ENCODE measurements at regions not wholly inside any gene's neighbourhood (a gene's known extent, or its start where the extent isn't known, plus 50 kb on each side); places are given as distances from the start of the nearest gene placed in this dataset.

- DNase-seq = no peak
These were observed 171.3 kb downstream of the BCL11B start for GRCh38 chr14:99100497-99101270.

GRCh38 chr14:99101855-99102461 is 170.0 kb downstream of the BCL11B start:
- DNase-seq = no peak

- no peak for DNase-seq
These were observed 155.2 kb downstream of the BCL11B start for GRCh38 chr14:99116741-99117295.

GRCh38 chr14:99117671-99118045 is 154.3 kb downstream of the BCL11B start:
- DNase-seq = no peak

- peak; percentile 24 for DNase-seq
These were observed 153.8 kb downstream of the BCL11B start for GRCh38 chr14:99118046-99118721.

- no peak for DNase-seq
These were observed 153.1 kb downstream of the BCL11B start for GRCh38 chr14:99118946-99119345.

Measured in activated CD4-positive, alpha-beta T cell treated with anti-CD3 and anti-CD28 coated beads for 48 hours (primary cell).